Astrocyte of the spinal cord (primary cell): ENCODE measurements at regions not wholly inside any gene's neighbourhood (a gene's known extent, or its start where the extent isn't known, plus 50 kb on each side); places are given as distances from the start of the nearest gene placed in this dataset.

Experiments used
- DNase-seq: peaks from one replicate; pipeline ENCODE4 v3.0.0; 2011; ENCODE audit warnings: low read depth, low spot score
- H3K4me3 ChIP-seq: 2 replicates; pipeline ENCODE4 v1.5.1; 2011; ENCODE audit warnings: low read depth, mild to moderate bottlenecking, low read length, moderate library complexity
- CTCF ChIP-seq: IDR thresholded peaks from 2 replicates; pipeline ENCODE4 v1.5.1; 2012; ENCODE audit warnings: low read depth, mild to moderate bottlenecking, low read length, inconsistent platforms
- in situ Hi-C: cut with HindIII; loops from 2 replicates; pipeline ENCODE4 v1.10.0; 2017; ENCODE audit warnings: low sequenced_read_pairs

GRCh38 chr10:78381107-78381506, 347.4 kb downstream of the RPS24 start:
- peak; percentile 45 for TF ChIP-seq CTCF
- DNase-seq, result no peak
- no peak overlapping the region for H3K4me3 ChIP-seq
- in situ Hi-C loops, result no loop called here

- TF ChIP-seq CTCF, result no peak
- H3K4me3 ChIP-seq, result no peak overlapping the region
- DNase-seq, result no peak
- in situ Hi-C loops, result no loop called here
Measured at GRCh38 chr10:78382047-78382446, 348.4 kb downstream of the RPS24 start.

GRCh38 chr10:78382772-78383171, 349.1 kb downstream of the RPS24 start:
- H3K4me3 ChIP-seq, result no peak overlapping the region
- in situ Hi-C loops, result no loop called here
- no peak for DNase-seq
- TF ChIP-seq CTCF, result no peak

- no peak for DNase-seq
- in situ Hi-C loops, result no loop called here
- no peak overlapping the region for H3K4me3 ChIP-seq
- no peak for TF ChIP-seq CTCF
Measured at GRCh38 chr10:78383378-78384048, 349.9 kb downstream of the RPS24 start.

GRCh38 chr10:78384049-78384431, 350.4 kb downstream of the RPS24 start:
- no peak for DNase-seq
- in situ Hi-C loops, result no loop called here
- no peak for TF ChIP-seq CTCF
- no peak overlapping the region for H3K4me3 ChIP-seq

- in situ Hi-C loops, result no loop called here
- no peak overlapping the region for H3K4me3 ChIP-seq
- TF ChIP-seq CTCF, result no peak
- no peak for DNase-seq
Measured at GRCh38 chr10:78385599-78385998, 351.9 kb downstream of the RPS24 start.

GRCh38 chr10:78386509-78386908, 352.8 kb downstream of the RPS24 start:
- no peak for DNase-seq
- H3K4me3 ChIP-seq, result no peak overlapping the region
- TF ChIP-seq CTCF, result no peak
- in situ Hi-C loops, result no loop called here
